Naive thymus-derived CD8-positive, alpha-beta T cell (primary cell): ENCODE measurements at regions not wholly inside any gene's neighbourhood (a gene's known extent, or its start where the extent isn't known, plus 50 kb on each side); places are given as distances from the start of the nearest gene placed in this dataset.

Experiments used
- ATAC-seq, 2 donors: fragments of 150-1000 bp; cut with Tn5 transposase in 1 of 2; sonication (Bioruptor Pico), chemical (Tn5 transposase) in 1 of 2; 1 replicate in 1 of 2; 2 replicates in 1 of 2; pipeline ENCODE4 v1.10.0; 2021; ENCODE audit warnings: mild to moderate bottlenecking in 2 of 2, moderate library complexity in 2 of 2
- POLR2A ChIA-PET: fragments of 350-600 bp; sonication (Branson Sonifier 250); formaldehyde crosslinking; loops from one replicate; lab custom pipeline; 2021; ENCODE audit warnings: antibody characterized with exemption; lab: Charles Lee
- DNase-seq, 10 donors: peaks; one replicate each; pipeline versions ENCODE4 v3.0.0 to v3.0.0-alpha.2; 2020 to 2022
- H3K27ac Mint-ChIP-seq, 10 donors: one replicate each; pipeline ENCODE4 v1.8.0; 2020 to 2022; ENCODE audit warnings: mild to moderate bottlenecking in 10 of 10, mixed read lengths in 10 of 10, moderate library complexity in 4 of 10, inconsistent platforms in 1 of 10
- H3K27me3 Mint-ChIP-seq, 5 donors: one replicate each; pipeline ENCODE4 v1.8.0; 2021 to 2022; ENCODE audit warnings: mixed read lengths in 5 of 5
- H3K36me3 Mint-ChIP-seq, 3 donors: one replicate each; pipeline ENCODE4 v1.8.0; 2020 to 2022; ENCODE audit warnings: mixed read lengths in 3 of 3, mild to moderate bottlenecking in 2 of 3, inconsistent platforms in 1 of 3
- H3K4me1 Mint-ChIP-seq, 4 donors: one replicate each; pipeline ENCODE4 v1.8.0; 2021 to 2022; ENCODE audit warnings: mixed read lengths in 4 of 4
- H3K4me3 Mint-ChIP-seq, 10 donors: one replicate each; pipeline ENCODE4 v1.8.0; 2020 to 2022; ENCODE audit warnings: mild to moderate bottlenecking in 10 of 10, mixed read lengths in 10 of 10, moderate library complexity in 6 of 10, inconsistent platforms in 1 of 10
- H3K9me3 Mint-ChIP-seq, 9 donors: one replicate each; pipeline ENCODE4 v1.8.0; 2020 to 2022; ENCODE audit warnings: mixed read lengths in 9 of 9, mild to moderate bottlenecking in 3 of 9, inconsistent platforms in 1 of 9, moderate library complexity in 1 of 9

DNA sequence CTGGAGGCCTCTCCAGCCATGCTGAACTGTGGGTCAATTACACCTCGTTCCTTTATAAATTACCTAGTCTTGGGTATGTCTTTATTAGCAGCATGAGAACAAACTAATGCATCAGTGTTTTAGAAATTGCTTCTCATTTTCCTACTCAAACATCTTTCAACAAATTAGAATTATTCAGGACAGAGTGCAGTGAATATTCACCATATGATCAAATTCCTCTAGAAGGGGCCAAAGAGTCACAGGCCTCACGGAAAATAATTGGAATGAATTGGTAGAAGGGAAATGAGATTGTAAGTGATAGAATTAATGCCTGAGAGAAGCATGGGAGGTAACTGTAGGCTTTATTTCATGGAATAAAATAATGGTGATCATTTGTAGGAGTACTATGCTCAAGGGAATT, 50.5 kb upstream of the CDH11 start:
- Mint-ChIP-seq H3K27me3 (peaks cover 0 to 3% (median 0%) of the 10 kb centered on the region in 5 donors), H3K27ac (no peak overlapping the region), H3K4me1 (no peaks in the 10 kb centered on the region), H3K36me3 (no peaks in the 10 kb centered on the region), H3K4me3 (no peak overlapping the region), H3K9me3 (peaks cover 0 to 12% (median 2%) of the 10 kb centered on the region in 9 donors)
- no peak for DNase-seq
- ATAC-seq = no peak
- POLR2A ChIA-PET = no interaction called here
